ENCODE measurements at regions not wholly inside any gene's neighbourhood (a gene's known extent, or its start where the extent isn't known, plus 50 kb on each side); places are given as distances from the start of the nearest gene placed in this dataset.

GRCh38 chr13:34764246-34764645 lies 177.8 kb upstream of the NBEA start:
- Histone ChIP-seq H3K4me1 (ENCODE audit: control insufficient read depth in 1 of 2, insufficient read depth in 2 of 2, low read length in 2 of 2) (no peaks in the 10 kb centered on the region), H3K9me3 (ENCODE audit: control insufficient read depth in 1 of 2, insufficient read depth in 1 of 2, low read depth in 1 of 2, low read length in 2 of 2) (no peaks in the 10 kb centered on the region), H3K4me2 (ENCODE audit: low read length) (no peak overlapping the region), H3K27me3 (ENCODE audit: insufficient read depth, low read length) (no peaks in the 10 kb centered on the region), H3K36me3 (ENCODE audit: control insufficient read depth in 1 of 2, insufficient read depth in 2 of 2, low read length in 2 of 2) (no peaks in the 10 kb centered on the region), H3K4me3 (replicated peaks in 1 of 2; ENCODE audit: low read depth in 1 of 2, low read length in 2 of 2) (no peak overlapping the region), H3K79me2 (ENCODE audit: insufficient read depth, low read length) (no peaks in the 10 kb centered on the region), H3K9me2 (ENCODE audit: insufficient read depth) (no peaks in the 10 kb centered on the region), H3K27ac (ENCODE audit: low read depth, low read length) (no peak overlapping the region), H3K9ac (ENCODE audit: low read length) (no peak overlapping the region), H2AFZ (ENCODE audit: low read depth, low read length, poor library complexity, severe bottlenecking) (no peak overlapping the region), H4K20me1 (ENCODE audit: insufficient read depth) (no peaks in the 10 kb centered on the region)
- POLR2A ChIA-PET: no interaction called here
- ATAC-seq: no peak
- no peak for TF ChIP-seq SRF (IDR thresholded peaks at IDR 0.05; ENCODE audit: low read depth)
- CTCF ChIA-PET: no interaction called here
- no TSS peak for BruUV-seq (replicated peaks)
- RAD21 ChIA-PET (ENCODE audit: low non-redundant PET in 1 of 2, low total read pairs in 2 of 2, uncharacterized antibody in 2 of 2, unreplicated experiment in 2 of 2): no interaction called here
- DNase-seq (ENCODE audit: low read depth, low spot score): no peak
- intact Hi-C loops (cut with micrococcal nuclease): no loop called here

DNA sequence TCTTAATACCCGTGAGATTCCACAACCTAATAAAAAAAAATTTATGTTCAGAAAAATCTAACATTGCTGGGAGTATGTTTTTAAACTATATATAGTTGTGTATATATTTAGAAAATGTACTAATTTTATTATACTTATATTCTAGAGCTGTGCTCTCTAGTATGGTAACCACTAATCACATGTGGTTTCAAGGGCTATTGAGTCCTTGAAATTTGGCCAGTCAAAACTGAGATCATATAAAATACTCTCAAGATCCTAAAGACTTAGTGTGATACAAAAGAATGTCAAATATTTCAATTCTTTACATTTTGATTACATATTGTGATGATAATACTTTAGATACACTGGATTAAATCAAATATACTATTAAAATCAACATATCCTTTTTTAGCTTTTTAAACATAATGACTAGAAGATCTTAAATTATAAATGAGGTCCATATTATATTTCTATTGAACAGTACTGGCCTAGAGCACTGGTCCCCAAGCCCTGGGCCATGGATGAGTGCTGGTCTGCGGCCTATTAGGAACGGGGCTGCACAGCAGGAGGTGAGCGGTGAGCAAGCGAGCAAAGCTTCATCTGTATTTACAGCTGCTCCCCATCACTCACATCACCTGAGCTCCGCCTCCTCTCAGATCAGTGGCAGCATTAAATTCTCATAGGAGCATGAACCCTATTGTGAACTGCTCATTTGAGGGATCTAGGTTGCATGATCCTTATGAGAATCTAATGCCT lies 176.5 kb upstream of the NBEA start:
- intact Hi-C loops (cut with micrococcal nuclease): no loop called here
- Histone ChIP-seq H3K79me2 (ENCODE audit: insufficient read depth, low read length) (no peaks in the 10 kb centered on the region), H3K4me3 (replicated peaks in 1 of 2; ENCODE audit: low read depth in 1 of 2, low read length in 2 of 2) (no peak overlapping the region), H3K27me3 (ENCODE audit: insufficient read depth, low read length) (no peaks in the 10 kb centered on the region), H3K27ac (ENCODE audit: low read depth, low read length) (no peak overlapping the region), H3K36me3 (ENCODE audit: control insufficient read depth in 1 of 2, insufficient read depth in 2 of 2, low read length in 2 of 2) (no peaks in the 10 kb centered on the region), H3K4me1 (ENCODE audit: control insufficient read depth in 1 of 2, insufficient read depth in 2 of 2, low read length in 2 of 2) (no peaks in the 10 kb centered on the region), H4K20me1 (ENCODE audit: insufficient read depth) (no peaks in the 10 kb centered on the region), H2AFZ (ENCODE audit: low read depth, low read length, poor library complexity, severe bottlenecking) (no peak overlapping the region), H3K4me2 (ENCODE audit: low read length) (no peak overlapping the region), H3K9me2 (ENCODE audit: insufficient read depth) (no peaks in the 10 kb centered on the region), H3K9me3 (ENCODE audit: control insufficient read depth in 1 of 2, insufficient read depth in 1 of 2, low read depth in 1 of 2, low read length in 2 of 2) (no peaks in the 10 kb centered on the region), H3K9ac (ENCODE audit: low read length) (no peak overlapping the region)
- TF ChIP-seq SRF (IDR thresholded peaks at IDR 0.05; ENCODE audit: low read depth) (no peak), FOSL1 (IDR thresholded peaks at IDR 0.05; ENCODE audit: low read depth) (no peak), EZH2 (IDR thresholded peaks at IDR 0.05) (no peak), CBX3 (IDR thresholded peaks at IDR 0.05; ENCODE audit: low read depth) (no peak), RAD21 (IDR thresholded peaks at IDR 0.05; ENCODE audit: low read depth) (no peak)
- RAD21 ChIA-PET (ENCODE audit: low non-redundant PET in 1 of 2, low total read pairs in 2 of 2, uncharacterized antibody in 2 of 2, unreplicated experiment in 2 of 2): no interaction called here
- POLR2A ChIA-PET: no interaction called here
- CTCF ChIA-PET: no interaction called here
- no TSS peak for BruUV-seq (replicated peaks)
- ATAC-seq (no peak), DNase-seq (ENCODE audit: low read depth, low spot score) (no peak)
